CD1c-positive myeloid dendritic cell (primary cell): ENCODE measurements at regions not wholly inside any gene's neighbourhood (a gene's known extent, or its start where the extent isn't known, plus 50 kb on each side); places are given as distances from the start of the nearest gene placed in this dataset.

Source experiments
- DNase-seq: peaks from one replicate; pipeline ENCODE4 v3.0.0-alpha.2; 2016; ENCODE audit errors: extremely low spot score

DNA sequence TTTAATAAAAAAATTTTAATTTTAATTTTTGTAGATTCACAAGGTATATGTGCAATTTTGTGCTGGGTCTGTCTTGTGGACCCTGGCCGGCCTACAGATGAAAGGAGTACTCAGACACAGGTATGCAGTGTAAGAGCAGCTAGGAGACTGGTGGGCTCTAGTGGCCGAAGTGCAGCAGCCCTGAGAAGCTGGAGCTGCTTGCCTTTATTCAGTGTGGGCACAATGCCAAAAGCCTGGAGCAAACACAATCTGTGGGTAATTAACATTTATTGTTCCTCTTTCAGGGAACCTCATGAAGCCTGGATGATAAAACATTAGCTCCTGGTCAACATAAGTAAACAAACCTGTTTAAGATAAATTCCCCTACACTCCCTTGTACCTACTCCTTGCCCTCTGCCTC is 135.7 kb upstream of the SEL1L start:
- DNase-seq, result no peak

DNA sequence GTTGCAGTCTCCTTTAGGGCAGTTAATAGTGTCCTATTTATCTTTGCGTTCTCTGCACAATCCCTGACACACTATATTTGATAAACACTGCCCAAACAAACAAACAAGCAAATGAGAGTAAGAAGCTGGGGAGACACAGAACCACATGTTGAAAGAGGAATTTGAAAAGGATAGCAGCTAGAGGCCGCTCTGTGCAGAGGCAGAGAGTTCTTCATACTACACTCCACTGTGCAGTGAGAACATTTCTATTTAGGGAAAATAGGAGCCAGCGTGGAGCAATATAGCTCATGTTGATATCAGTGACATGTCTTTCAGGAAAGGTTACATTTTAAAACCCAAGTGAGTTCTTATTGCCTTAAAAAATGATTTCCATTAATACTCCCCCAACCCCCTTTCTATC is 140.3 kb upstream of the SEL1L start:
- DNase-seq, result no peak

GRCh38 chr14:81676395-81676794 is 142.7 kb upstream of the SEL1L start:
- DNase-seq, result no peak

DNA sequence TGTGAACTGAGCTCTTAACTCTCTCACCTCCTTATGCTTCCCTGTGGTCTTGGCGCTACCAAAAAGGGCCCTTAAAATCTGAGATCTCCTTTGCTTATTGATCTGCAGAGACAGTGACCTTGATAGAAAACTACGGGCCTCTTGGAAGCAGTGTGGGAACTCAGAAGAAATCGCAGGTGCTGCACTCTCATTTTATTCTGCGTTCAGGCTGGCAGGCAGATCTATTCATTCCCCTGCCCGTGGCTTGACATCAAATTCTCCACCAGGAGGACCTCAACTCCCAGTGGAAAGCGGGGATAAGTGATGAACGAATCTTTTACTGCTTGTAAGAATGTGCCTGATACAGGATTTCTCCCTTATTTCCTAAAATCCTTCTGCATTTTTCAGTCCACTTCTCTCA is 143.2 kb upstream of the SEL1L start:
- no peak for DNase-seq

DNA sequence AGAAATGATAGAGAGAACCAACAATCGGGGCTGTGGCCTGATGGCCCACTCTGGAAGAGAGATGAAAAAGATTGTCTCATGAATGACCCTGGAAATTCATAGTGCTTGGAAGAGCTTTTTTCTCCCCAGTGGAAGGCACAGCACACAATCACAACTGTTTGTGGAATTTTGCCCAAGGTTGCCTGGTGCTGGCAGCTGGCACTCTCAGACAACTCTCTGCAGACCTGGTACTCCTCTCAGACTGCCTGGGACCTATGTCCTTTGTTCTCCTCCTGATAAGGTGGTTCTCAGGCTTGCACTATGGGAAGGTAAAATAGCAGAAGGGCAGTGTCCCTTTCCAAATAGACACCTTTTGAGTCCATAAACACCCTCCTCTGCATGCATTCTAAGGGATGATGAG is 144.1 kb upstream of the SEL1L start:
- no peak for DNase-seq

- DNase-seq, result no peak
Observed at GRCh38 chr14:81679226-81679625, 145.6 kb upstream of the SEL1L start.

GRCh38 chr14:81681541-81681940 is 147.9 kb upstream of the SEL1L start:
- no peak for DNase-seq

DNA sequence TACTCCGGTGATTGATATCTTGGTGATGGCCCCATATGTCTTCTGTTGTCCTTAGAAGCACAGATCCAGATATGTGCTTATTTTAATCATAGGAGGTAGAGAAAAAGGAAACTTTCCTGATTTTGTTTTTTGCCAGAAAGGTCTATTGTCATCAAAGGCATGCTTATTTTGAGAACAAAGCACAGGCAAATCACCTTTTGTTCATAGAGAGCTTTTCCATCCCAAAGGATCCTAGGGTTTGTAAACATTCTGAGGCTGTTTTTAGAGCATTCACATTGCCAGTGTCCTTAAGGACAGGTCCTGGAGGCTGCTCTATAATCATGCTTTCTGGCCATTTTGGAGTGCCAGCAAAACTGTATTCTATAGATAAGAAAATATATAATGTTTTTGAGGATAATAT is 148.5 kb upstream of the SEL1L start:
- no peak for DNase-seq

DNA sequence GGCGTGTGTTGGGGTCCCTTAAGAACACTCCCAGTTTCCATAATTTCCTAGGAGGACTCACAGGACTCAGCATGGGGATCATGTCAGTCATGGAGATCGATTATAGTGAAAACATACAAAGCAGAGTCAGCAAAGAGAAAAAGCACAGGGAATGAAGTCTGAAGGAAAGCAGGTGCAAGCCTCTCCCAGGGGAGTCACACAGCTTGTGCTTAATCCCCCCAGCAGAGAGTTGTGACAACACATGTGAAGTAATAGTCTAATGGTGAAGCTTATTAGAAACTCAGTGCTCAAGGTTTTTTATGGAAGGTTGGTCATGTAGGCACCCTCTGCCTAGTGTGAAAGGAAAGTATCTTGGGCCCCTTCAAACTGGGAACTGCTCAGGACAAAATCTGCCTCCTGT is 149.0 kb upstream of the SEL1L start:
- DNase-seq, result no peak

DNA sequence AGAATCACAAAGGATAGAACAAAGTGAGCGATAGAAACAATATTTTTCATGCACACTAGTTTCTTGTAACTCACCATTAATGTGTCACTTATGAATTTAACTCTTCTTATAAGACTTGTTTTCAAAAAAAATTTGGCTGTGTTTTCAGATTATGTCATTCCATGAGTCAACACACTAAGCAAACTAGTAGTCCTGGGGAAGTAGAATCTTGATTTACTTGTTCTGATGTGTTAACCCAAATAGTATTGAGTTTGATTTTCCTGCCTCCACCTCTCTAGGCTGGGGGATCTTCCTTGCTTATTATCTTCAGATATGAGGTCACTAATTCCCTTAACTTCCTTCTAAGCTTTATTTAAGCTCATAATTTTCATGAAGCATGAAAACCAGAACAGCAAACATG is 151.0 kb upstream of the SEL1L start:
- DNase-seq, result no peak

DNA sequence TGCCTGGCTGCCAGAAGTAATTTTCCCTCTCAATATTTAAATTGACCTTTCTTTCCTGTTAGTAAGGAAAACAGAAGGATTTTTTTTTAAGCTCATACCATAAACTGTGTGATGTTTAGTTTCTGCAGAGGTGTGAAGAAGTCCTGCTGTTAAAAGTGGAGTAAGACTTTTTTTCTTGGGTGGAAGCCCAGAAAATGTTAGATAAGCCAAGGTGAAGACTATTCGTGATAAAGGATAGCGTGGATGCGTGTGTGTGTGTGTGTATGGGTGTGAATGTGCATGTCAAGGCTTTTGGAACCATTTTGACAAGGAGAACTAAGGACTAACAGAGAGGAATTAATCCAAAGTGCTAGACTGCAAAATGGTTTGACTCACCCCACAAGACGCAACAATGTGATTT is 152.9 kb upstream of the SEL1L start:
- no peak for DNase-seq

DNA sequence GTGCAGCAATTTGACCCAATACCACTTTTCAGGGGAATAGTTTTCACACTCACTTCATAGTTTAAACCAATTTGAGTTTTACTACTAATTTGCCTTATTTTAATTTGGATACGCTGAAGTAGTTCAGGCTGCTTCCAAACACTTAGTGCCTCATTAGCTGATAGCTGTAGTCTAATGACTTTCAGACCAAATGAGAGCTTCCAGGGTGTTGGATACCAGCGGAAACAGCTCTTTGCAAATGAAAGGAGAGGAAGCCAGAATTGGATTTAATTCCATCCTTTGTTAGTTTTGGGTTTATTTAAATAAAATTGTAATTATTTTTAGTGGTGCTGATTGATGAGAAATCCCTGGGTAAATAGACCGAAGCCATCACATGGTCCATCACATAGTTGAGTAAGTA is 158.3 kb upstream of the SEL1L start:
- DNase-seq, result no peak

DNA sequence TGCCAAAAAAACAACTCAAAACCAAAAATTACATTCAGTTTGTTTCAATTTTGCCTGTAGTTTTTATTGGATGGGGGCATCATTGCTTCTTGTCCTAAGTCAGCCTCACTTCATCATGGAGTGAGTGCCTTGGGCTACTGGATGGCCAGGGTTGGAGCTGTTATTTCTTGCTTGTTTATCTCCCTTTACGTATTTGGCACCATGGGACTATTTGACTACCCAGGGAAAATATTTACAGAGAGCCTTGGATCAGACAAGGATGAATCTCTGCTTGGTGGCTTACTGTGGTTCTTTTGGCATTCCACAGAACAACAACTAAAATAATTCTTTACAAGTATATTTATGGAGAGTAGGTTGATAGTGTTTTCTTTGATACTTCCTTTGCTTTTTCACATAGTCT is 160.8 kb upstream of the SEL1L start:
- no peak for DNase-seq

DNA sequence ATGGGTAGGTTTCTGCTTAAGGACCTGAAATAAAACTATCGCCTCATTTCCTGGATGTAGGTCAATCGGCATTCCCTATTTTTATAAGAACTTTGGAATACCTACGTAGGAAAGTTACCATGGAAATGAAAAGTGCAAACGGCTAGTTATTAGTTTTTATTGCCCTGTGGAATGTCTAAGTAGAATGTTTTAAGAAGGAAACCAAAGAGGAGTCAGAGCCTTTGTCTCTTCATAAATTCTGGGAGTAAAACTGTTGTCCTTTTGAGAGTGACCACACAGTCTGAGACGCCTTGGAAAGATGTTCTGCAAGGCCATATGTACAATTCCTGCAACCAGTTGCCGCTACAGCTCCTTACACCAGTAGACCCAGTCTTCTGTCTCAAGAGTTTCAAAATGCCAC is 176.0 kb upstream of the SEL1L start:
- DNase-seq, result no peak

DNA sequence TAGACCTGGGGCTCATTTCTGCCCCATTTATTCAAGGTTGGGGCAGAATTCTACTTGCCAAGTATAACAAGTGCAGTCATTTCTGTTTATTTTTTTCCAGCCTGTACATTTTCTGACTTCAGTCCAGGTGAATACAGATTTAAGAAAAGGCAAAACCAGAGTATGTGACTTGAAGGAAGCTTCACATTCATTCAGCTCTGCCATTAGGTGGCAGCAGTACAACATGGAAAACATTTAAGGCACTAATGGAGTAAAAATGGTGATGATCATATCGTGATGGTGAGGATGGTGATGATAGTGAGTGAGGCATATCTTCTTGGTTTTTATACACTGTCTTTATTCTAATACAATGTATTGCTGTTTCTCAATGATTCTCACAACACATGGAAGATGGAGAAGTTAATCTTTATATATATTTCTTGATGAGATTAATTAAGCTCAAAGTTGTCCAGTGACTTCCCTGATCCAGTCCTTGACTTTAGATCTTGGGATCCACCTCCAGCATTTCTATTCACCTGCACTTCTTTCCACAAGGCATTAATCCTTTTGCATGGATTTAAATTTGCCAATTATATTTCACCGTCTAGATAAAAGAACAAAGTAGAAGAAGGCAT is 176.7 kb upstream of the SEL1L start:
- peak; percentile 63 for DNase-seq

DNA sequence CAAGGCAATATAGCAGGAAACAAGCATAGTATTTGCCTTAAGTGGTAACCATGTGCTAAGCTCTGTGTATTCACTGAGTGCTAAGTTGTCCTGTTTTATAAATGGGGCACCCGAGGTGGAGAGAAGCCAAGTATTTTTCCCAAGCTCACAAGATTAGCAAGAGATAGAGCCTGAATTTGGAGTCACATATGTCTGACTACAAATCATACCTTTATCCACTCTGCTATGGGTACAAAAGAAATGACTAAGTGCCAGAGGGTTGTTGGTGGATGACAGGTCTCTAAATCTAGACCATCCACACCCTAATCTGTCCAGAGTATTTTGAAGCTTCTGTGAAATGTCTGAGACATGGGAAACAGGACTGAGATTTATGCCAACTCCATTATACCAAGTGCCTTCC is 182.1 kb upstream of the SEL1L start:
- no peak for DNase-seq

GRCh38 chr14:81716953-81717352 is 183.3 kb upstream of the SEL1L start:
- DNase-seq, result no peak

DNA sequence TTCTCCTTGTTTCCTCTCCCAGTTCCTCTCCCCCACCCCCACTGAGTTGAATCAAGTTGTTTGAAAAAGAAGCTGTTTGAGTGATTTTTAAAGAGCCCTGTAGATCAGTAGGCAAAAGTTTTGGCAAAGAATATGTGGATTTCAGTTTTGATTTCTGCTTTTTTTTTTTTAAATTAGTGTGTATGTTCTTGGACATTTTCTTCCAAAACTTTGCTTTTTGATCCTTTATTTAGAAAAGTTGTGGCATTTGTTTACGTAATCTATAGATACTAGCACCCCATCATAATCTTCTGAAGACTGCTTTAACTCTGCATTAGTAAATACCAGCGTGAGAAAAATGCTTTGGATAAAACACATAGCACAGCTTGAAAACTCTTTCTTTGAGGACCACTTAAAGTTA is 190.3 kb upstream of the SEL1L start:
- DNase-seq, result no peak

GRCh38 chr14:81727218-81727617 is 193.6 kb upstream of the SEL1L start:
- DNase-seq, result no peak

- DNase-seq, result no peak
Observed at GRCh38 chr14:81728447-81728846, 194.8 kb upstream of the SEL1L start.

DNA sequence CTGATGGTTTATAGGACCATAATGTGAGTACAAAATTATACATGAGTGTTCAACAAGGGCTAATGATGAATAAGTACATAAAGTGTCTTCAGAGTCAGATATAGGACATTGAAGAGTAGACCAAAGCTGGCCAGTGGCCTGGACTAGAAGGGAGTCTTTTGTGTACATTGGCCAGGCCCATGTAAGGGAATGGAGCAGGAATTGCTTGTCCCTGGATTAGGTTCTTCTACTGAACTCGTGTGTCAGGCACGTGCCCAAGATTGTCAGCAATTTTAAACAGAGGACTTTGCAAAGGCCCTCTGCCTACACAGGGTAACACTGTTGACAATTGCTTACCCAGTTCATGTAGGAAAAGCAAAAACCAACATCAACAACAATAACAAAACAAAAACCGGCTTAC is 196.0 kb upstream of the SEL1L start:
- no peak for DNase-seq

- no peak for DNase-seq
Observed at GRCh38 chr14:81737938-81738337, 204.3 kb upstream of the SEL1L start.

DNA sequence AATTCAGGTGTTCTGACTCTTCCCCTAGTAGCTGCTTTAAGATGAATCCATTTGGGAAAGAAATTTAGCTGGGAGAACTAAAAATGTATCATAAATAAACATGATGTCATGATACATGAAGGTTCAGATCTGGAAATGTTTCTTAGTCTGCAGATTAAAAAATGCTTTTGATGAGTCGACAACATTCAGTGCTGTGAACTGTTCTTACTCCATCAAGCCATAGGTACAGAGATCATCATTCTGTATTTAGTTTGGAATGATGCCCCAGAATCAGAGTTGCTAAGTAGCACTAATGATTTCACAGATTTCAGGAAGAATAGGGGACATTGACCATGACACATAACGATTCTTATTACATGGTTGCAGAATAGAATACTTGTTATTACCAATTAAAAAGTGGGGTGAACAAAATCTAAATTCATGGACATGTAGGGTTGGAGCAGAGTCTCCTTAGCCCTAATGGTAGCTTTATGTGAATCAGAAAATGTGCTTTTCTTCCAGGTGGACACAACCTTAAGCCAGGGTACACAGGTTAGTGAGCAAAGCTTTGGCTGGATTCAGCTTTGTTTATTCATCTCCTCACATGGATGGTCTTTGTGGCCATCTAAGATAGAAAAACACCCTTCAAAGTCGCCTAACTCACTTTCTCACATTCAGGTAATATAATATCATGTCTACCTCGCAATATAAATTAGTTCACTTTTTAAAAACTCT is 205.4 kb upstream of the SEL1L start:
- DNase-seq, result no peak

DNA sequence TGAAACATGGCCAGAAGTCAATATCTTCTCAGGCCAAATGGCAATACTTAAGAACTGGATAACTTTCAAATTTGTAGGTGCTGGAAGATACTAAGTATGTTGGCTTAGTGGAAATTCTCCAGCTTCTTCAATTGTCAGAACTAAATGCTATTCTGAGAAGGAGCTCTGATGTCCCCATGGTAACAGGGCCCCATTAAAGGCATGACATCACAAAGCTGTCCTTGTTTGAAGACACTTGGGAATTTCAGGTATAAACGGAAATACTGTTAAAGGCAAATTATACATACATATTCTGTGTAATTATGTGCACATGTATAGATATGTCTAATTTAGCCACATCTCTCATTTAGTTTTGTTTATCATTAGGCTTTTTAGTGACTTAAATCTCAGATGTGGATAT is 210.0 kb upstream of the SEL1L start:
- no peak for DNase-seq
